CD4-positive, alpha-beta T cell treated with Interleukin-4 for 4 hours (primary cell): ENCODE measurements at regions not wholly inside any gene's neighbourhood (a gene's known extent, or its start where the extent isn't known, plus 50 kb on each side); places are given as distances from the start of the nearest gene placed in this dataset.
A peak's percentile ranks its signal among the peaks of the same experiment; 100 is the strongest.

ENCODE experiments used
- DNase-seq: peaks from one replicate; pipeline ENCODE4 v3.0.0-alpha.2; 2020

GRCh38 chr21:43348170-43348766 lies 78.7 kb downstream of the SIK1 start:
- DNase-seq = no peak

- DNase-seq = no peak
Observed at GRCh38 chr21:43347461-43348169, 79.3 kb downstream of the SIK1 start.

GRCh38 chr21:43346551-43346950 lies 80.4 kb downstream of the SIK1 start:
- no peak for DNase-seq

GRCh38 chr21:43345746-43346409 lies 81.1 kb downstream of the SIK1 start:
- peak; percentile 17 for DNase-seq

- DNase-seq = no peak
Observed at GRCh38 chr21:43345046-43345745, 81.7 kb downstream of the SIK1 start.

- DNase-seq = no peak
Observed at GRCh38 chr21:43343992-43344886, 82.7 kb downstream of the SIK1 start.

GRCh38 chr21:43343095-43343991 lies 83.6 kb downstream of the SIK1 start:
- DNase-seq = no peak

- DNase-seq = no peak
Observed at GRCh38 chr21:43342301-43342881, 84.5 kb downstream of the SIK1 start.

- DNase-seq = no peak
Observed at GRCh38 chr21:43341378-43342161, 85.4 kb downstream of the SIK1 start.

GRCh38 chr21:43340491-43341377 lies 86.2 kb downstream of the SIK1 start:
- no peak for DNase-seq

- DNase-seq = no peak
Observed at GRCh38 chr21:43339668-43340067, 87.3 kb downstream of the SIK1 start.

- no peak for DNase-seq
Observed at GRCh38 chr21:43338951-43339350, 88.0 kb downstream of the SIK1 start.

- no peak for DNase-seq
Observed at GRCh38 chr21:43337901-43338655, 88.9 kb downstream of the SIK1 start.

GRCh38 chr21:43335119-43335518 lies 91.8 kb downstream of the SIK1 start:
- DNase-seq = no peak

GRCh38 chr21:43334214-43334958 lies 92.5 kb downstream of the SIK1 start:
- no peak for DNase-seq

- DNase-seq = no peak
Observed at GRCh38 chr21:43333298-43334062, 93.5 kb downstream of the SIK1 start.

- no peak for DNase-seq
Observed at GRCh38 chr21:43332861-43333297, 94.1 kb downstream of the SIK1 start.
